ENCODE measurements at regions not wholly inside any gene's neighbourhood (a gene's known extent, or its start where the extent isn't known, plus 50 kb on each side); places are given as distances from the start of the nearest gene placed in this dataset.

- H2BK5ac ChIP-seq (ENCODE audit: insufficient read length, low read length), result no peak overlapping the region
- no peaks in the 10 kb centered on the region for H3K4me1 ChIP-seq (ENCODE audit: insufficient read depth, low read length)
- no peak overlapping the region for H3K27ac ChIP-seq (ENCODE audit: insufficient read length, low read depth, low read length)
- no peaks in the 10 kb centered on the region for H3K9me3 ChIP-seq (ENCODE audit: control insufficient read depth, low read depth, low read length)
- H3K4me1 Mint-ChIP-seq, result peaks cover 9 to 11% of the 10 kb centered on the region in 2 experiments
- H3K79me2 ChIP-seq (ENCODE audit: insufficient read depth, low read length), result no peaks in the 10 kb centered on the region
- WGBS (ENCODE audit: extremely low coverage, insufficient read length, low lambda C conversion rate), result no CpG with 5 or more reads among the region's 3 CpGs
- no peaks in the 10 kb centered on the region; a peak in 1 of 7 replicates for H3K36me3 Mint-ChIP-seq (ENCODE audit: insufficient read depth in 1 of 3, low read depth in 3 of 3)
- H3K27me3 ChIP-seq (ENCODE audit: insufficient read depth, low read length), result no peaks in the 10 kb centered on the region
- no peak overlapping the region for H2BK20ac ChIP-seq (ENCODE audit: low read depth, low read length, poor library complexity, severe bottlenecking)
- H4K8ac ChIP-seq (replicated peaks; ENCODE audit: insufficient read length, low read depth, low read length), result no peak overlapping the region
- no peak overlapping the region for H3K23ac ChIP-seq (ENCODE audit: insufficient read length, low read depth, low read length)
- H3K27ac Mint-ChIP-seq, result no peak overlapping the region
- H2BK120ac ChIP-seq (ENCODE audit: low read depth, low read length, poor library complexity, severe bottlenecking), result no peak overlapping the region
- H3K18ac ChIP-seq (ENCODE audit: insufficient read length, low read depth, low read length), result no peak overlapping the region
- no peak overlapping the region for H2BK15ac ChIP-seq (ENCODE audit: low read depth, low read length)
- H4K91ac ChIP-seq (ENCODE audit: insufficient read length, low read depth, low read length), result no peak overlapping the region
- H3K23me2 ChIP-seq (ENCODE audit: insufficient read length, low read depth, low read length, poor library complexity, severe bottlenecking), result no peaks in the 10 kb centered on the region
- no peak overlapping the region for H3K4ac ChIP-seq (ENCODE audit: low read depth, low read length)
- H3T11ph ChIP-seq (ENCODE audit: low read length), result no peak overlapping the region
- H3K4me2 ChIP-seq (ENCODE audit: insufficient read depth, insufficient read length, low read length), result no peak overlapping the region
- peaks cover 5% of the 10 kb centered on the region for H3K27me3 Mint-ChIP-seq (ENCODE audit: low read depth)
- no peak overlapping the region for H3K9ac ChIP-seq (ENCODE audit: extremely low read depth, insufficient read length, low read length)
- no peak overlapping the region for H3K4me3 Mint-ChIP-seq
- no peak overlapping the region for H2BK12ac ChIP-seq (ENCODE audit: insufficient read length, low read depth, low read length)
- no peak overlapping the region for H3K14ac ChIP-seq (ENCODE audit: insufficient read depth, low read length)
- DNase-seq, result no peak
- no peaks in the 10 kb centered on the region for H3K9me3 Mint-ChIP-seq
- H4K20me1 ChIP-seq (ENCODE audit: control insufficient read depth, insufficient read depth, insufficient read length), result no peaks in the 10 kb centered on the region
- H3K56ac ChIP-seq (ENCODE audit: insufficient read length, low read depth, low read length), result no peak overlapping the region
- no peak overlapping the region for H2AFZ ChIP-seq (ENCODE audit: low read length)
- TF ChIP-seq CTCF (conservative IDR thresholded peaks at IDR 0.05), result no peak
- H4K5ac ChIP-seq (ENCODE audit: insufficient read length, low read depth, low read length), result no peak overlapping the region
- no peaks in the 10 kb centered on the region for H3K79me1 ChIP-seq (ENCODE audit: insufficient read depth, low read depth, low read length, poor library complexity, severe bottlenecking)
- H2AK5ac ChIP-seq (ENCODE audit: insufficient read length, low read length), result no peak overlapping the region
These were observed 120.3 kb upstream of the GATA6 start for GRCh38 chr18:22048932-22049615.

All from H9 (cell line).